SK-N-SH (cell line): ENCODE measurements at regions not wholly inside any gene's neighbourhood (a gene's known extent, or its start where the extent isn't known, plus 50 kb on each side); places are given as distances from the start of the nearest gene placed in this dataset.

Experiments
- CTCF ChIA-PET: fragments of 300-600, 350-600 bp; formaldehyde crosslinking; extraction: SDS; loops from one replicate; lab custom pipeline; 2021; lab: Yijun Ruan, JAX
- POLR2A ChIA-PET: fragments of 350-600 bp; sonication (Branson Sonifier 250); formaldehyde crosslinking; extraction: SDS; loops from one replicate; lab custom pipeline; 2020; ENCODE audit warnings: antibody characterized with exemption, inconsistent platforms; lab: Yijun Ruan, JAX
- DNase-seq: peaks from one replicate; pipeline ENCODE4 v3.0.0; 2012
- H2AFZ ChIP-seq: fragments of 200-600 bp; sonication (generic); 2 replicates; pipeline ENCODE4 v1.8.1; 2016; ENCODE audit warnings: antibody characterized with exemption, mild to moderate bottlenecking, low read depth
- H3F3A ChIP-seq: fragments of 200-600 bp; sonication (generic); replicated peaks from 2 replicates; pipeline ENCODE3; 2016; ENCODE audit warnings: antibody characterized with exemption, mild to moderate bottlenecking; ENCODE audit not compliant: insufficient read depth
- H3K27ac ChIP-seq, 2 experiments: fragments of 200-500 bp in 1 of 2; fragments of 200-600 bp in 1 of 2; sonication (Bioruptor generic) in 1 of 2; sonication (generic), shearing (Covaris generic) in 1 of 2; 2 replicates each; pipeline versions ENCODE4 v1.5.1 to v1.6.1; 2014 to 2016; ENCODE audit warnings: low read depth in 2 of 2, inconsistent platforms in 1 of 2, low read length in 1 of 2, mild to moderate bottlenecking in 1 of 2, mixed read lengths in 1 of 2
- H3K27me3 ChIP-seq: fragments of 200-600 bp; sonication (generic), shearing (Covaris generic); 2 replicates; pipeline ENCODE4 v1.6.1; 2016; ENCODE audit warnings: mixed run types; ENCODE audit not compliant: insufficient read depth
- H3K36me3 ChIP-seq, 2 experiments: fragments of 200-500 bp in 1 of 2; fragments of 200-600 bp in 1 of 2; sonication (Bioruptor generic) in 1 of 2; sonication (generic) in 1 of 2; replicated peaks in 1 of 2; 2 replicates each; pipeline versions ENCODE3 to v1.5.1; 2014 to 2016; ENCODE audit warnings: low read length in 1 of 2, mild to moderate bottlenecking in 1 of 2; ENCODE audit not compliant: insufficient read depth in 2 of 2, control insufficient read depth in 1 of 2
- H3K4me1 ChIP-seq, 2 experiments: fragments of 200-500 bp in 1 of 2; fragments of 200-600 bp in 1 of 2; sonication (Bioruptor generic) in 1 of 2; sonication (generic), shearing (Covaris generic) in 1 of 2; 2 replicates each; pipeline versions ENCODE4 v1.5.1 to v1.6.1; 2014 to 2016; ENCODE audit warnings: low read depth in 1 of 2, low read length in 1 of 2, mixed run types in 1 of 2; ENCODE audit not compliant: insufficient read depth in 2 of 2, control insufficient read depth in 1 of 2
- H3K4me2 ChIP-seq: fragments of 200-600 bp; sonication (generic), shearing (Covaris generic); 2 replicates; pipeline ENCODE4 v1.6.1; 2017; ENCODE audit warnings: mixed run types
- H3K4me3 ChIP-seq, 2 experiments: fragments of 200-500 bp in 1 of 2; fragments of 200-600 bp in 1 of 2; sonication (Bioruptor generic) in 1 of 2; sonication (generic), shearing (Covaris generic) in 1 of 2; 2 replicates each; pipeline versions ENCODE4 v1.5.1 to v1.8.1; 2014 to 2016; ENCODE audit warnings: low read depth in 2 of 2, inconsistent platforms in 1 of 2, low read length in 1 of 2, mild to moderate bottlenecking in 1 of 2, mixed read lengths in 1 of 2, moderate library complexity in 1 of 2
- H3K79me2 ChIP-seq: fragments of 200-600 bp; sonication (generic); 2 replicates; pipeline ENCODE4 v1.8.1; 2017; ENCODE audit warnings: mild to moderate bottlenecking; ENCODE audit not compliant: insufficient read depth
- H3K9ac ChIP-seq: fragments of 200-600 bp; sonication (generic); 2 replicates; pipeline ENCODE4 v1.6.1; 2017; ENCODE audit warnings: mixed run types
- H3K9me2 ChIP-seq: fragments of 200-600 bp; sonication (generic); 2 replicates; pipeline ENCODE4 v1.6.1; 2017; ENCODE audit warnings: mixed run types
- H3K9me3 ChIP-seq: fragments of 200-600 bp; sonication (generic); 2 replicates; pipeline ENCODE4 v1.6.1; 2017; ENCODE audit warnings: mixed run types, mild to moderate bottlenecking, moderate library complexity
- H4K20me1 ChIP-seq: fragments of 200-600 bp; sonication (generic); 2 replicates; pipeline ENCODE4 v1.6.1; 2017; ENCODE audit warnings: mild to moderate bottlenecking, mixed run types; ENCODE audit not compliant: insufficient read depth
- EP300 ChIP-seq, 2 experiments: IDR thresholded peaks; 2 replicates each; pipeline versions ENCODE4 v1.4.0 to v1.6.1; 2012; ENCODE audit warnings: borderline replicate concordance in 1 of 2, low read depth in 1 of 2, low read length in 1 of 2
- EZH2phosphoT487 ChIP-seq: fragments of 200-600 bp; sonication (generic); IDR thresholded peaks from 2 replicates; pipeline ENCODE4 v1.6.1; 2017; ENCODE audit warnings: low read depth, mixed run types, mild to moderate bottlenecking, antibody characterized with exemption, moderate library complexity, borderline replicate concordance
- MXI1 ChIP-seq: IDR thresholded peaks from 2 replicates; pipeline ENCODE4 v1.6.1; 2012; ENCODE audit warnings: mild to moderate bottlenecking, low read depth, low read length, improper control_type of control experiment
- NFIC ChIP-seq: IDR thresholded peaks from 2 replicates; pipeline ENCODE4 v1.4.0; 2012; ENCODE audit warnings: borderline replicate concordance
- YY1 ChIP-seq: IDR thresholded peaks from 2 replicates; pipeline ENCODE4 v1.4.0; 2012; ENCODE audit warnings: low read depth, mild to moderate bottlenecking
- WGBS: methylation state at CpG from one replicate; pipeline ENCODE4 v1.1.6; 2017; ENCODE audit warnings: low lambda C conversion rate; 5-methylcytosine and 5-hydroxymethylcytosine counted together
- TF ChIP-seq, protein P1 (sequence below): IDR thresholded peaks from 2 replicates; pipeline ENCODE4 v1.4.0; 2012; ENCODE audit warnings: low read depth, borderline replicate concordance
- TF ChIP-seq, protein P2 (sequence below): fragments of 150-350 bp; IDR thresholded peaks from 2 replicates; pipeline ENCODE4 v1.6.1; 2017; ENCODE audit warnings: antibody characterized with exemption, low read length, low read depth, borderline replicate concordance
- TF ChIP-seq, protein P3 (sequence below): IDR thresholded peaks from 2 replicates; pipeline ENCODE4 v1.4.0; 2012; ENCODE audit warnings: low read depth
- TF ChIP-seq, protein P4 (sequence below): fragments of 200-600 bp; sonication (generic); IDR thresholded peaks from 2 replicates; pipeline ENCODE4 v1.6.1; 2017; ENCODE audit warnings: antibody characterized with exemption, mild to moderate bottlenecking, moderate library complexity

DNA sequence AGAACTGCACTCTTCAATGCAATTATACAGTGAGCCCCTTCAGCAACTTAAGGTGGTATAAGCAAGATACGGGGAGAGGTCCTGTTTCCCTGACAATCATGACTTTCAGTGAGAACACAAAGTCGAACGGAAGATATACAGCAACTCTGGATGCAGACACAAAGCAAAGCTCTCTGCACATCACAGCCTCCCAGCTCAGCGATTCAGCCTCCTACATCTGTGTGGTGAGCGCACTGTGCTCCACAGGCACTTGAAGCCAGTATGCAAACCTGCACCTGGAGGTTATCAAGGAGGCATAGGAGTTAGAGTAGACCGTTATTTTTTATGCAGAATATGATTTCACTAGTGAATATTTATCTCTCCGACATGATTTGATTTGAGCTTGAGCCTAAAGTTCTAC lies 152.2 kb upstream of the OR4E1 start:
- 7% methylated on average over 7 of the region's 7 CpGs for WGBS
- Histone ChIP-seq H3K27me3 (no peaks in the 10 kb centered on the region; the same call in 1 of the 2 replicates), H3K4me1 (no peaks in the 10 kb centered on the region), H4K20me1 (no peaks in the 10 kb centered on the region), H3K9ac (no peak overlapping the region), H3K36me3 (no peaks in the 10 kb centered on the region), H3K4me3 (no peak overlapping the region), H3K79me2 (no peaks in the 10 kb centered on the region), H3K27ac (no peak overlapping the region), H2AFZ (no peak overlapping the region), H3K4me2 (no peak overlapping the region), H3K9me2 (no peaks in the 10 kb centered on the region), H3K9me3 (no peaks in the 10 kb centered on the region), H3F3A (no peaks in the 10 kb centered on the region)
- TF ChIP-seq, protein P1, sequence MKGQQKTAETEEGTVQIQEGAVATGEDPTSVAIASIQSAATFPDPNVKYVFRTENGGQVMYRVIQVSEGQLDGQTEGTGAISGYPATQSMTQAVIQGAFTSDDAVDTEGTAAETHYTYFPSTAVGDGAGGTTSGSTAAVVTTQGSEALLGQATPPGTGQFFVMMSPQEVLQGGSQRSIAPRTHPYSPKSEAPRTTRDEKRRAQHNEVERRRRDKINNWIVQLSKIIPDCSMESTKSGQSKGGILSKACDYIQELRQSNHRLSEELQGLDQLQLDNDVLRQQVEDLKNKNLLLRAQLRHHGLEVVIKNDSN, result no peak
- TF ChIP-seq YY1 (no peak), EP300 (IDR thresholded peaks at IDR 0.05; ENCODE audit: borderline replicate concordance in 1 of 2, low read depth in 1 of 2, low read length in 1 of 2) (no peak)
- TF ChIP-seq, protein P2, sequence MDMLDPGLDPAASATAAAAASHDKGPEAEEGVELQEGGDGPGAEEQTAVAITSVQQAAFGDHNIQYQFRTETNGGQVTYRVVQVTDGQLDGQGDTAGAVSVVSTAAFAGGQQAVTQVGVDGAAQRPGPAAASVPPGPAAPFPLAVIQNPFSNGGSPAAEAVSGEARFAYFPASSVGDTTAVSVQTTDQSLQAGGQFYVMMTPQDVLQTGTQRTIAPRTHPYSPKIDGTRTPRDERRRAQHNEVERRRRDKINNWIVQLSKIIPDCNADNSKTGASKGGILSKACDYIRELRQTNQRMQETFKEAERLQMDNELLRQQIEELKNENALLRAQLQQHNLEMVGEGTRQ, result no peak
- POLR2A ChIA-PET, result no interaction called here
- CTCF ChIA-PET, result interaction anchor here (2.6 kb wide), 1 partner anchor 26 kb away, joined by 8 read pairs; no protein-coding TSS in a partner anchor
- DNase-seq, result no peak

DNA sequence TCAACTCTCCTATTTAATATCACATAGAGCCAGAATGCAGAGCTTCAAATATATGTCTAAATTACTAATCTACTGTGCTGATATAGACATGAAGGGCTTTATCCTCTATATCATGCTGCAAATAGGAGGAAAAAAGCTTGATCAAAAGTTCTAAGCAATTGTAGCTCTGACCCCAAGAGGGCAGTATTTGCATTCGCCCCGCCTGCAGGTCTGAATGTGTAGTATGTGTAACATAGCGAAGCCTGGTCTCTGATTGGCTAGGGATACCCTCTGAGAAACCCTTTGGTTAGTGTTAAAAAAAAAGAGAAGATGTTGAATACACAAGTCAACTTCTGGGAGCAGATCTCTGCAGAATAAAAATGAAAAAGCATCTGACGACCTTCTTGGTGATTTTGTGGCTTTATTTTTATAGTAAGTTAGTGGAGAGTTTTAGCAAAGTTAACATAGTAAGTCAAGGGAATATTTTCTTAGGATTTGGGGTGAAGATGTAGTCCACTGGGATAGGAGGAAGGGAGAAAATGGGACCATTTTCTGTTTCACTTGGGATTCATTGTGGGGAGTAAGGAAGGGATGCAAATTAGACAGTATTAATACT lies 151.6 kb upstream of the OR4E1 start:
- no peak overlapping the region; a peak in 1 of 4 replicates for H3K4me3 ChIP-seq
- H3K36me3 ChIP-seq, result no peaks in the 10 kb centered on the region
- H3F3A ChIP-seq, result no peaks in the 10 kb centered on the region
- no peaks in the 10 kb centered on the region for H3K9me3 ChIP-seq
- no peaks in the 10 kb centered on the region for H3K79me2 ChIP-seq
- TF ChIP-seq, protein P2, result no peak
- TF ChIP-seq MXI1 (no peak), EZH2phosphoT487 (no peak), NFIC (no peak)
- TF ChIP-seq, protein P3, sequence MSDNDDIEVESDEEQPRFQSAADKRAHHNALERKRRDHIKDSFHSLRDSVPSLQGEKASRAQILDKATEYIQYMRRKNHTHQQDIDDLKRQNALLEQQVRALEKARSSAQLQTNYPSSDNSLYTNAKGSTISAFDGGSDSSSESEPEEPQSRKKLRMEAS, result no peak
- TF ChIP-seq, protein P4, sequence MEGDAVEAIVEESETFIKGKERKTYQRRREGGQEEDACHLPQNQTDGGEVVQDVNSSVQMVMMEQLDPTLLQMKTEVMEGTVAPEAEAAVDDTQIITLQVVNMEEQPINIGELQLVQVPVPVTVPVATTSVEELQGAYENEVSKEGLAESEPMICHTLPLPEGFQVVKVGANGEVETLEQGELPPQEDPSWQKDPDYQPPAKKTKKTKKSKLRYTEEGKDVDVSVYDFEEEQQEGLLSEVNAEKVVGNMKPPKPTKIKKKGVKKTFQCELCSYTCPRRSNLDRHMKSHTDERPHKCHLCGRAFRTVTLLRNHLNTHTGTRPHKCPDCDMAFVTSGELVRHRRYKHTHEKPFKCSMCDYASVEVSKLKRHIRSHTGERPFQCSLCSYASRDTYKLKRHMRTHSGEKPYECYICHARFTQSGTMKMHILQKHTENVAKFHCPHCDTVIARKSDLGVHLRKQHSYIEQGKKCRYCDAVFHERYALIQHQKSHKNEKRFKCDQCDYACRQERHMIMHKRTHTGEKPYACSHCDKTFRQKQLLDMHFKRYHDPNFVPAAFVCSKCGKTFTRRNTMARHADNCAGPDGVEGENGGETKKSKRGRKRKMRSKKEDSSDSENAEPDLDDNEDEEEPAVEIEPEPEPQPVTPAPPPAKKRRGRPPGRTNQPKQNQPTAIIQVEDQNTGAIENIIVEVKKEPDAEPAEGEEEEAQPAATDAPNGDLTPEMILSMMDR, result peak; percentile 54
- H3K27ac ChIP-seq, result no peak overlapping the region
- DNase-seq, result peak; percentile 26
- no peak overlapping the region for H3K4me2 ChIP-seq
- no peaks in the 10 kb centered on the region for H3K9me2 ChIP-seq
- H3K27me3 ChIP-seq, result no peaks in the 10 kb centered on the region; the same call in 1 of the 2 replicates
- WGBS, result 2% methylated on average over 4 of the region's 4 CpGs
- no peaks in the 10 kb centered on the region for H4K20me1 ChIP-seq
- no peak overlapping the region for H3K9ac ChIP-seq
- H3K4me1 ChIP-seq, result no peaks in the 10 kb centered on the region
- POLR2A ChIA-PET, result no interaction called here
- CTCF ChIA-PET, result interaction anchor here (0.6 to 2.6 kb wide), 5 partner anchors 12 to 44 kb away, joined by 3 to 8 read pairs (median 3); no protein-coding TSS in a partner anchor
- no peak overlapping the region for H2AFZ ChIP-seq
